HepG2 (cell line): ENCODE measurements at regions not wholly inside any gene's neighbourhood (a gene's known extent, or its start where the extent isn't known, plus 50 kb on each side); places are given as distances from the start of the nearest gene placed in this dataset.

Experiments used
- ATAC-seq: fragments of 200-7000 bp; cut with Tn5 transposase; 3 replicates; pipeline ENCODE4 v1.9.1; 2020; ENCODE audit warnings: mild to moderate bottlenecking, moderate library complexity
- BruUV-seq: library from RNA; stranded (reverse); fragments of 400-500 nt; replicated peaks from 2 replicates; lab custom pipeline; 2021; lab: Mats Ljungman, UMichigan
- CTCF ChIA-PET: fragments of 300-600 bp; formaldehyde crosslinking; extraction: SDS; loops from one replicate; lab custom pipeline; 2021; ENCODE audit warnings: low total read pairs, inconsistent platforms, low intra/inter-chr PET ratio; lab: Yijun Ruan, JAX
- POLR2A ChIA-PET: fragments of 350-600 bp; sonication (Branson Sonifier 250); formaldehyde crosslinking; loops from one replicate; lab custom pipeline; 2020; ENCODE audit warnings: antibody characterized with exemption, inconsistent platforms; lab: Yijun Ruan, JAX
- DNase-seq: peaks from one replicate; pipeline ENCODE4 v3.0.0-alpha.2; 2015; ENCODE audit warnings: low spot score
- FAIRE-seq: peaks from 3 replicates; lab custom pipeline; 2011; peaks lifted over from hg19 to GRCh38; lab: Jason Lieb, UNC
- H2AFZ ChIP-seq: one replicate; pipeline ENCODE4 v1.6.1; 2011; ENCODE audit warnings: low read length, inconsistent platforms
- H3K27ac ChIP-seq: fragments of 300-600 bp; 3 replicates; pipeline ENCODE4 v1.8.0; 2011; ENCODE audit warnings: mixed run types, mild to moderate bottlenecking, mixed read lengths, low read length, inconsistent platforms; ENCODE audit not compliant: insufficient read depth; ENCODE audit errors: extremely low read length
- H3K27me3 ChIP-seq, 2 experiments: fragments of 200-600 bp in 1 of 2; 2 replicates in 1 of 2; 3 replicates in 1 of 2; pipeline versions ENCODE4 v1.6.0 to v1.8.0; 2011; ENCODE audit warnings: low read length in 2 of 2, mild to moderate bottlenecking in 2 of 2, moderate library complexity in 2 of 2, inconsistent platforms in 1 of 2; ENCODE audit not compliant: insufficient read depth in 2 of 2, control insufficient read depth in 1 of 2
- H3K36me3 ChIP-seq, 2 experiments: fragments of 200-600 bp in 1 of 2; replicated peaks in 1 of 2; 2 replicates in 1 of 2; 3 replicates in 1 of 2; pipeline versions ENCODE4 v1.5.1 to v1.8.0; 2011; ENCODE audit warnings: low read length in 2 of 2, inconsistent platforms in 1 of 2; ENCODE audit not compliant: insufficient read depth in 2 of 2, control insufficient read depth in 1 of 2
- H3K4me1 ChIP-seq: 2 replicates; pipeline ENCODE4 v1.5.1; 2012; ENCODE audit warnings: low read length, inconsistent platforms; ENCODE audit not compliant: insufficient read depth
- H3K4me2 ChIP-seq: 2 replicates; pipeline ENCODE4 v1.6.0; 2011; ENCODE audit warnings: low read depth, low read length, inconsistent platforms
- H3K4me3 ChIP-seq, 3 experiments: fragments of 200-600 bp in 1 of 3; sonication (generic), shearing (Covaris generic) in 1 of 3; replicated peaks in 1 of 3; 2 replicates each; pipeline ENCODE4 v1.5.1; 2011 to 2016; ENCODE audit warnings: low read length in 3 of 3, inconsistent platforms in 2 of 3, low read depth in 2 of 3, mild to moderate bottlenecking in 2 of 3, control low read depth in 1 of 3, mixed read lengths in 1 of 3; ENCODE audit not compliant: insufficient read depth in 1 of 3
- H3K79me2 ChIP-seq: one replicate; pipeline ENCODE4 v1.6.1; 2011; ENCODE audit warnings: low read length, inconsistent platforms; ENCODE audit not compliant: insufficient read depth
- H3K9ac ChIP-seq: 2 replicates; pipeline ENCODE4 v1.6.0; 2011; ENCODE audit warnings: mild to moderate bottlenecking, low read depth, low read length, inconsistent platforms; ENCODE audit not compliant: insufficient read depth
- H3K9me3 ChIP-seq: 2 replicates; pipeline ENCODE4 v1.5.1; 2012; ENCODE audit warnings: mild to moderate bottlenecking, low read length
- H4K20me1 ChIP-seq: 2 replicates; pipeline ENCODE4 v1.6.0; 2011; ENCODE audit warnings: inconsistent platforms, mild to moderate bottlenecking, low read length, moderate library complexity; ENCODE audit not compliant: insufficient read depth
- HMG20B ChIP-seq: conservative IDR thresholded peaks from 2 replicates; pipeline ENCODE4 v1.6.1; 2016; ENCODE audit warnings: missing genetic modification reagents, missing compliant biosample characterization
- HNF1A ChIP-seq, 2 experiments: sonication (generic) in 1 of 2; formaldehyde crosslinking in 1 of 2; IDR thresholded peaks; 2 replicates each; pipeline versions ENCODE4 v1.4.0 to v1.6.1; 2016 to 2020; ENCODE audit warnings: borderline replicate concordance in 1 of 2, low read depth in 1 of 2, mild to moderate bottlenecking in 1 of 2, missing genetic modification reagents in 1 of 2
- HOXA3 ChIP-seq: sonication (generic); formaldehyde crosslinking; IDR thresholded peaks from 2 replicates; pipeline ENCODE4 v1.5.0; 2020; ENCODE audit warnings: missing genetic modification reagents
- IKZF1 ChIP-seq: fragments of 450-650 bp; IDR thresholded peaks from 2 replicates; pipeline ENCODE4 v1.7.1; 2016
- RBM22 ChIP-seq: fragments of 200-400 bp; formaldehyde crosslinking; optimal IDR thresholded peaks from 2 replicates; pipeline ENCODE3; 2017; ENCODE audit warnings: mild to moderate bottlenecking, low read length, moderate library complexity
- SATB2 ChIP-seq: sonication (generic); formaldehyde crosslinking; IDR thresholded peaks from 2 replicates; pipeline ENCODE4 v1.5.0; 2020; ENCODE audit warnings: missing genetic modification reagents
- ZBTB2 ChIP-seq: sonication (generic); formaldehyde crosslinking; IDR thresholded peaks from 2 replicates; pipeline ENCODE4 v1.8.0; 2022; ENCODE audit warnings: low read depth, missing genetic modification reagents
- ZBTB26 ChIP-seq: IDR thresholded peaks from 2 replicates; pipeline ENCODE4 v1.6.1; 2016; ENCODE audit warnings: missing compliant biosample characterization, missing genetic modification reagents, borderline replicate concordance
- ZNF264 ChIP-seq: sonication (generic); formaldehyde crosslinking; IDR thresholded peaks from 2 replicates; pipeline ENCODE4 v1.4.0; 2020; ENCODE audit warnings: missing genetic modification reagents
- ZNF589 ChIP-seq: sonication (generic); formaldehyde crosslinking; conservative IDR thresholded peaks from 2 replicates; pipeline ENCODE4 v1.8.0; 2022; ENCODE audit warnings: mild to moderate bottlenecking, moderate library complexity, missing genetic modification reagents
- ZNF775 ChIP-seq: sonication (generic); formaldehyde crosslinking; IDR thresholded peaks from 2 replicates; pipeline ENCODE4 v1.4.0; 2020; ENCODE audit warnings: missing genetic modification reagents, mild to moderate bottlenecking, moderate library complexity, borderline replicate concordance
- ZNF792 ChIP-seq: IDR thresholded peaks from 2 replicates; pipeline ENCODE4 v1.6.1; 2016
- WGBS: methylation state at CpG from one replicate; pipeline ENCODE4 v1.1.6; 2017; ENCODE audit warnings: low lambda C conversion rate; 5-methylcytosine and 5-hydroxymethylcytosine counted together
- in situ Hi-C: cut with HindIII; loops from 2 replicates; pipeline ENCODE4 v1.10.0; 2017; ENCODE audit warnings: low pct_unique_long_range_greater_than_20kb; ENCODE audit not compliant: extremely low pct_ligation_motif_present
- intact Hi-C: fragments of 100-400 bp; cut with micrococcal nuclease; formaldehyde crosslinking; loops from one replicate; pipeline ENCODE4 v1.10.0; 2022; ENCODE audit not compliant: unreplicated experiment
- TF ChIP-seq, protein P1 (sequence below): sonication (generic); formaldehyde crosslinking; IDR thresholded peaks from 2 replicates; pipeline ENCODE4 v1.5.1; 2020; ENCODE audit warnings: missing genetic modification reagents, mild to moderate bottlenecking, borderline replicate concordance

DNA sequence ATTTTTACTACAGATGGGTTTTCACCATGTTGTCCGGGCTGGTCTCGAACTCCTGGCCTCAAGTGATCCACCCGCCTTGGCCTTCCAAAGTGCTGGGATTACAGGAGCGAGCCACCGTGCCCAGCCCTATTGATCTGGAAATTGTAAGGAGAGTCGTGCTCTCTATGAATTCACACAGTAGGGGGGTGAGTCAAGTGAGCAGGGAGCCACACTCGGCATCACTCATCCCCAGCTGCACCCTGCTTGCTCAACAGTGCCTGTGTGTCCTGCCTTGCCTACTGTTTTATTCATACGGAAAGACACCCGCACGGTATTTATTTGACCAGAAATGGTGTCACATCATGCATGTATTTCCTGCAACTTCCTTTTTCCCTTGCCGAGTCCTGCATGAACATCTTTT lies 157.2 kb upstream of the FOXF1 start:
- in situ Hi-C loops (no loop called here), intact Hi-C loops (no loop called here)
- ChIA-PET CTCF (no interaction called here), POLR2A (no interaction called here)
- no peak overlapping the region for H3K9ac ChIP-seq
- no peak overlapping the region for H2AFZ ChIP-seq
- no peak overlapping the region for H3K4me3 ChIP-seq
- H3K36me3 ChIP-seq = no peaks in the 10 kb centered on the region
- TF ChIP-seq ZNF792 (CRISPR knock-in tag) (no peak), HMG20B (CRISPR knock-in tag) (no peak), HOXA3 (no peak), ZNF589 (CRISPR knock-in tag) (no peak), HNF1A (IDR thresholded peaks at IDR 0.05; ENCODE audit: low read depth) (no peak), HNF1A (CRISPR knock-in tag; IDR thresholded peaks at IDR 0.05; ENCODE audit: borderline replicate concordance) (no peak), SATB2 (CRISPR knock-in tag) (no peak), ZNF264 (no peak), ZBTB26 (no peak), ZBTB2 (CRISPR knock-in tag) (no peak), ZNF775 (CRISPR knock-in tag) (no peak), IKZF1 (no peak), RBM22 (no peak)
- TF ChIP-seq, protein P1, sequence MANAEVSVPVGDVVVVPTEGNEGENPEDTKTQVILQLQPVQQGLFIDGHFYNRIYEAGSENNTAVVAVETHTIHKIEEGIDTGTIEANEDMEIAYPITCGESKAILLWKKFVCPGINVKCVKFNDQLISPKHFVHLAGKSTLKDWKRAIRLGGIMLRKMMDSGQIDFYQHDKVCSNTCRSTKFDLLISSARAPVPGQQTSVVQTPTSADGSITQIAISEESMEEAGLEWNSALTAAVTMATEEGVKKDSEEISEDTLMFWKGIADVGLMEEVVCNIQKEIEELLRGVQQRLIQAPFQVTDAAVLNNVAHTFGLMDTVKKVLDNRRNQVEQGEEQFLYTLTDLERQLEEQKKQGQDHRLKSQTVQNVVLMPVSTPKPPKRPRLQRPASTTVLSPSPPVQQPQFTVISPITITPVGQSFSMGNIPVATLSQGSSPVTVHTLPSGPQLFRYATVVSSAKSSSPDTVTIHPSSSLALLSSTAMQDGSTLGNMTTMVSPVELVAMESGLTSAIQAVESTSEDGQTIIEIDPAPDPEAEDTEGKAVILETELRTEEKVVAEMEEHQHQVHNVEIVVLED (CRISPR knock-in tag) = no peak
- H3K27ac ChIP-seq = no peak overlapping the region
- DNase-seq (no peak), FAIRE-seq (no peak), ATAC-seq (no peak)
- H3K4me1 ChIP-seq = no peaks in the 10 kb centered on the region
- H3K79me2 ChIP-seq = no peaks in the 10 kb centered on the region
- H4K20me1 ChIP-seq = no peaks in the 10 kb centered on the region
- H3K9me3 ChIP-seq = peaks cover 12% of the 10 kb centered on the region
- 31% methylated on average over 11 of the region's 11 CpGs for WGBS
- no TSS peak for BruUV-seq
- H3K27me3 ChIP-seq = peaks cover 4 to 73% of the 10 kb centered on the region in 2 experiments; a peak in 4 of 5 replicates
- H3K4me2 ChIP-seq = no peak overlapping the region
